Retinal pigment epithelial cell (primary cell): ENCODE measurements at regions not wholly inside any gene's neighbourhood (a gene's known extent, or its start where the extent isn't known, plus 50 kb on each side); places are given as distances from the start of the nearest gene placed in this dataset.
"Not testable (repeated sequence)": the region's sequence is repeated elsewhere in the genome, so short reads cannot be mapped to it uniquely, and the experiment has no call there.

Experiments
- DNase-seq: peaks from one replicate; pipeline ENCODE4 v3.0.0-alpha.2; 2010; ENCODE audit warnings: low read depth
- H3K4me3 ChIP-seq: 2 replicates; pipeline ENCODE4 v1.5.1; 2011; ENCODE audit warnings: mild to moderate bottlenecking, low read length, control low read depth, moderate library complexity
- TF ChIP-seq, protein P1 (sequence below): conservative IDR thresholded peaks from 2 replicates; pipeline ENCODE4 v1.5.1; 2011; ENCODE audit warnings: low read depth, low read length, control low read depth, inconsistent platforms

DNA sequence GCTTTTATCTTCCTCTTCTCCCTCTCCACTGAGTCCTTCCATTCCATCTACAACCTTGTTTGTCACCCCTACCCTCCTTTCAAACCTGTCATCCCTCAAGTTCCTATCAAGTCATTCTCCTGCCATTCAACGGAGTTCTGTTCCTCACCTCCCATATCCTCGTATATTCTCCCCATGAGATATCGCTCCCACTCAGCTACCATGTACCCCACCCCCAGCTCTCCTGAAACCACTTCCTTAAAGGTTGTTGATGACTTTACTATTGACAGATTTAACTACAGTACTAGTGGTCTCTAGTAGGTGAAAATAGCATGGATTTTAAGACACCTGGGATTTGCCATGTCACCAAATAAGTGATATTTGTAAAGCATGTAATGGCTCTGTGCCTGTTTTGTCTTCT, 107.4 kb upstream of the BARHL2 start:
- no peak overlapping the region for H3K4me3 ChIP-seq
- TF ChIP-seq, protein P1, sequence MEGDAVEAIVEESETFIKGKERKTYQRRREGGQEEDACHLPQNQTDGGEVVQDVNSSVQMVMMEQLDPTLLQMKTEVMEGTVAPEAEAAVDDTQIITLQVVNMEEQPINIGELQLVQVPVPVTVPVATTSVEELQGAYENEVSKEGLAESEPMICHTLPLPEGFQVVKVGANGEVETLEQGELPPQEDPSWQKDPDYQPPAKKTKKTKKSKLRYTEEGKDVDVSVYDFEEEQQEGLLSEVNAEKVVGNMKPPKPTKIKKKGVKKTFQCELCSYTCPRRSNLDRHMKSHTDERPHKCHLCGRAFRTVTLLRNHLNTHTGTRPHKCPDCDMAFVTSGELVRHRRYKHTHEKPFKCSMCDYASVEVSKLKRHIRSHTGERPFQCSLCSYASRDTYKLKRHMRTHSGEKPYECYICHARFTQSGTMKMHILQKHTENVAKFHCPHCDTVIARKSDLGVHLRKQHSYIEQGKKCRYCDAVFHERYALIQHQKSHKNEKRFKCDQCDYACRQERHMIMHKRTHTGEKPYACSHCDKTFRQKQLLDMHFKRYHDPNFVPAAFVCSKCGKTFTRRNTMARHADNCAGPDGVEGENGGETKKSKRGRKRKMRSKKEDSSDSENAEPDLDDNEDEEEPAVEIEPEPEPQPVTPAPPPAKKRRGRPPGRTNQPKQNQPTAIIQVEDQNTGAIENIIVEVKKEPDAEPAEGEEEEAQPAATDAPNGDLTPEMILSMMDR, result no peak

DNA sequence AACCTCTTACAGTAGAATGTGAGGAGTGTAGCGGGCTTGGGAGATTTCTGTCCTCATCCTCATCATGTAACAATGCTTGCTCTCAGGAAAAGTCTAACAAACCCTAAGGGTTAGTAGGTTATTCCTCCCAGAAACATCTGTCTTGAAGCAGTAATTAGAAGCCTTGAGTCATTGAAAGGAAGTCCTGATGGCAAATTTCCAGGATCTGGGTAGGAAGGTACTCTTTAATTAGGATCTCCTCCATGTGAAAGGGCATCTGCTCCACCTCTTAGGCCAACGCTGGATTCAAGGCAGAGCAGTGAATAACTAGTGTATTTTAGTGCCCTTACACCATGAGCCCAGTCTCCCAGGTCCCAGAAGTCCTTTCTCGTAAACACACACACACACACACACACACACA, 106.6 kb upstream of the BARHL2 start:
- H3K4me3 ChIP-seq, result no peak overlapping the region
- TF ChIP-seq, protein P1, result no peak
- DNase-seq, result no peak

More for the DNA sequence above, 107.4 kb upstream of the BARHL2 start:
- DNase-seq, result no peak

DNA sequence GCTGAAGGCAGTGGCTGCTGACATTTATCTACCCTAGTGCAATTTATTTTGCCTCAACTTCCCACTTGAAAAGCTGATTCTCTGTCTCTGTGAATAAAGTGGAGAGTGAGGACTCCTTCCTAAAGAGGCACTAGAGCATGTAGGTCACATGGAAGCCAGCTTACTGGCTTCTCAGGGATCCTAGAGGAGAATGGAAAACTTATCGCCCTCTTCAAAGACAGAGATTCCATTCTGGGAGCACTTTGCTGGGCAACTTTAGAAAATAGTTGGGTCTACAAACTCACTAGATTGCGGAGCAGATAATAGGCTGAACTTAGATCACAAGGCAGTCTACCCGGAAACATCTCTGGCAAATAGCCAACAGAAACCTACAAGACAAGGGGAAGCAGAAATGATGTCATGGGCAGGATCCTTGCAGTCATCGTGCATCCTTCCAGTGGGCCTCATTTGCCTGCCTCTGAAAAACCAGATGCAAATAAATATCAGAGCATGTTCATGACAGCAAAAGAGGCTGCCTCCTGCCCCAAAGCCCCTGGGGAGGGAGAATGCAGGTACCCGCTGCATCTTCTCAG, 104.8 kb upstream of the BARHL2 start:
- TF ChIP-seq, protein P1, result no peak
- no peak for DNase-seq
- H3K4me3 ChIP-seq, result no peak overlapping the region

DNA sequence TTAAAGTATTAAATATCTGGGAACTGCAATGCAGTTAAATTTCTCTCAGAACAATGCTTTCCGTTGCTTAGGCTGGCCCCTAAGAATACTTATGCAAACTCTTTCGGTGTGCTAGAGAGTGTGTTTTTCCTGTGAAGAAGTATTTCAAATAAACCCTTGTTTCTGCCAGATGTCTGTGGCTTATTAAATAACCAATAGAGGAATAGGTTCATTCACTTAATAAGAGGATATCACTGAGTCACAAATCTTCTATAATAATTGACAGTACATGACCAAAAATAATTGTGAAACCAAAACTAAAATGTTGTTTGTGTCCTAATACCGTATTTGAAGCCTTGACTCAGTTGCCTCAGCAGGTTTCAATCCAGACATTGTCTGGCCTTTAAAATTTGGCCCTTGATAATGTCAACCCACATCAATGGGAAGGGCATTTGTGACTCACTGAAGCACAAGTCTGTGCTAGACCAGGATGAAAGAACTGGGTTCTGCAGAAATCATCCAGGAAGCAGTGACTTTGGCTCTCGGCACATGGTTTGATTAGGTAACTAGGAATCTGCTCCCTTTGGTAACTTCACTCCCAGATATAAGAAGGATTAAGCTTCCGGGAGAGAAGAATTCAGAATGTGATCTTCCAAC, 104.2 kb upstream of the BARHL2 start:
- DNase-seq, result peak; percentile 1
- TF ChIP-seq, protein P1, result no peak
- no peak overlapping the region for H3K4me3 ChIP-seq

DNA sequence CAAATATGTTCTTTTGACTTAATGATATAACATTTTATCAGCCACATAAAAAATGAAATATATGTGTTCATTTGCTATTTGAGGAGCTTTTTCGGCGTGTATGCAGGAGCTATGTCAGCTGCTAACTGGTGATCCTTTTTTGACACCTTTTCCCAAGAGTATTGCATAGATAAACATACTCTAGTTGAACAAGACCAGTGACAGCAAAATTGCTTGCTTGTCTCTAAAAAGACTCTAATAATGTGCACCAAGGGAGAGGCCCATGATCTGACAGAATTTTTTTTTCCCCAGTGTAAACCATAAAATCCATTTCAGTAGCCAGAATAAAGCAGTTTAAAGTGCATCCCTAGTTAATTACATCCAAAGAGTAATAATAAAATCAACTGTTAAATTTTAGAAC, 103.6 kb upstream of the BARHL2 start:
- TF ChIP-seq, protein P1, result no peak
- no peak overlapping the region for H3K4me3 ChIP-seq
- DNase-seq, result no peak

DNA sequence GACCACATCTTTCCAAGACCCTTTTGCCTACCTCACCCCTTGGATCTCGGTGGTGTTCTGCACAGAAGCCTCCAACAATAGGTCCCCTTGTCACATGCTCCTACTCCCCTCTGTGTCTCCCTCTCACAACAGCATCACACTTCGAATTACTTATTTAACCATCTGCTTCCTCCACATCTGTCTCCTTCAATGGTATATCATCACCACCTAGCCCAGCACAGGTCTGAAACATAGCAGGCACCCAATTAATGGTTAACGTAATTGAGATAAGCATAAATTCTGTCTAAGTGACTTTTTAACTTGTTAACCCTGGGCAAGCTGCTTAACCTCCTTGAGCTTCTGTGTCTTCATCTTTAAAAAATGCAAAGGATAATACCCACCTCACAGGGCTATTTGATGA, 100.3 kb upstream of the BARHL2 start:
- TF ChIP-seq, protein P1, result no peak
- DNase-seq, result no peak
- no peak overlapping the region for H3K4me3 ChIP-seq

DNA sequence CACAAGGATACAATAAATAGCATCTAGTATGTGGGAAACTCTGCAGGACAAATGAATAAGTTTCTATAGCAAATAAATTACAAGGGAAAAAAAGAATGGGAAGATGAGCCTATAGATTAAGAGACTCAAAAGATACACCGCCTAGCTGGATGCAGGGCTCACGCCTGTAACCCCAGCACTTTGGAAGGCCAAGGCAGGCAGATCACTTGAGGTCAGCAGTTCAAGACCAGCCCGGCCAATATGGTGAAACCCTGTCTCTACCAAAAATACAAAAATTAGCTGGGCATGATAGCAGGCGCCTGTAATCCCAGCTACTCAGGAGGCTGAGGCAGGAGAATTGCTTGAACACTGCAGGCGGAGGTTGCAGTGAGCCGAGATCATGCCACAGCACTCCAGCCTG, 95.1 kb upstream of the BARHL2 start:
- not testable (repeated sequence) for H3K4me3 ChIP-seq, DNase-seq

DNA sequence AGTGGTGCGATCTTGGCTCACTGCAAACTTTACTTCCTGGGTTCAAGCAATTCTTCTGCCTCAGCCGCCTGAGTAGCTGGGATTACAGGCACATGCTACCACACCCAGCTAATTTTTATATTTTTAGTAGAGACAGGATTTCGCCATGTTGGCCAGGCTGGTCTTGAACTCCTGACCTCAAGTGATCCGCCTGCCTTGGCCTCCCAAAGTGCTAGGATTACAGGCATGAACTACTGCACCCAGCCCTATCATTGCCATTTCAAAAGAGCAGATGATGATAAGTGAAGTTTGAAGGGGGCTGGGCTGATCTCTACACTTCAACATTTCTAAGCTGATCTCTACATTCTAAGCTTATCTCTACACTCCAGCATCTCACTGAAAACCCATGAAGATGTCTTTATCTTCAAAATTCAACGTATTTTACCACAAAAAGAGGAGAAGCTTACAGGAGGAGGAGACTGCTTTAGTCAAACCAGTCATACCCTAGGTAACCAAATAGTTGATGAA, 94.4 kb upstream of the BARHL2 start:
- not testable (repeated sequence) for DNase-seq

More for the DNA sequence above, 94.4 kb upstream of the BARHL2 start:
- H3K4me3 ChIP-seq, result not testable (repeated sequence)
